ENCODE measurements at regions not wholly inside any gene's neighbourhood (a gene's known extent, or its start where the extent isn't known, plus 50 kb on each side); places are given as distances from the start of the nearest gene placed in this dataset.
"Not testable (repeated sequence)": the region's sequence is repeated elsewhere in the genome, so short reads cannot be mapped to it uniquely, and the experiment has no call there.

- TF ChIP-seq, protein P1, sequence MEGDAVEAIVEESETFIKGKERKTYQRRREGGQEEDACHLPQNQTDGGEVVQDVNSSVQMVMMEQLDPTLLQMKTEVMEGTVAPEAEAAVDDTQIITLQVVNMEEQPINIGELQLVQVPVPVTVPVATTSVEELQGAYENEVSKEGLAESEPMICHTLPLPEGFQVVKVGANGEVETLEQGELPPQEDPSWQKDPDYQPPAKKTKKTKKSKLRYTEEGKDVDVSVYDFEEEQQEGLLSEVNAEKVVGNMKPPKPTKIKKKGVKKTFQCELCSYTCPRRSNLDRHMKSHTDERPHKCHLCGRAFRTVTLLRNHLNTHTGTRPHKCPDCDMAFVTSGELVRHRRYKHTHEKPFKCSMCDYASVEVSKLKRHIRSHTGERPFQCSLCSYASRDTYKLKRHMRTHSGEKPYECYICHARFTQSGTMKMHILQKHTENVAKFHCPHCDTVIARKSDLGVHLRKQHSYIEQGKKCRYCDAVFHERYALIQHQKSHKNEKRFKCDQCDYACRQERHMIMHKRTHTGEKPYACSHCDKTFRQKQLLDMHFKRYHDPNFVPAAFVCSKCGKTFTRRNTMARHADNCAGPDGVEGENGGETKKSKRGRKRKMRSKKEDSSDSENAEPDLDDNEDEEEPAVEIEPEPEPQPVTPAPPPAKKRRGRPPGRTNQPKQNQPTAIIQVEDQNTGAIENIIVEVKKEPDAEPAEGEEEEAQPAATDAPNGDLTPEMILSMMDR (IDR thresholded peaks at IDR 0.05; ENCODE audit: control insufficient read depth, insufficient read depth, low read depth, low read length, missing control alignments) = no peak
- no peak overlapping the region for H3K4me3 ChIP-seq (ENCODE audit: control insufficient read depth, low read depth, low read length)
- DNase-seq (ENCODE audit: low read depth) = no peak
Observed at GRCh38 chr5:101539315-101539714, 636.2 kb upstream of the ST8SIA4 start.

- TF ChIP-seq, protein P1 (IDR thresholded peaks at IDR 0.05; ENCODE audit: control insufficient read depth, insufficient read depth, low read depth, low read length, missing control alignments) = no peak
- H3K4me3 ChIP-seq (ENCODE audit: control insufficient read depth, low read depth, low read length) = no peak overlapping the region
- DNase-seq (ENCODE audit: low read depth) = no peak
Observed at GRCh38 chr5:101535626-101536025, 632.5 kb upstream of the ST8SIA4 start.

DNA sequence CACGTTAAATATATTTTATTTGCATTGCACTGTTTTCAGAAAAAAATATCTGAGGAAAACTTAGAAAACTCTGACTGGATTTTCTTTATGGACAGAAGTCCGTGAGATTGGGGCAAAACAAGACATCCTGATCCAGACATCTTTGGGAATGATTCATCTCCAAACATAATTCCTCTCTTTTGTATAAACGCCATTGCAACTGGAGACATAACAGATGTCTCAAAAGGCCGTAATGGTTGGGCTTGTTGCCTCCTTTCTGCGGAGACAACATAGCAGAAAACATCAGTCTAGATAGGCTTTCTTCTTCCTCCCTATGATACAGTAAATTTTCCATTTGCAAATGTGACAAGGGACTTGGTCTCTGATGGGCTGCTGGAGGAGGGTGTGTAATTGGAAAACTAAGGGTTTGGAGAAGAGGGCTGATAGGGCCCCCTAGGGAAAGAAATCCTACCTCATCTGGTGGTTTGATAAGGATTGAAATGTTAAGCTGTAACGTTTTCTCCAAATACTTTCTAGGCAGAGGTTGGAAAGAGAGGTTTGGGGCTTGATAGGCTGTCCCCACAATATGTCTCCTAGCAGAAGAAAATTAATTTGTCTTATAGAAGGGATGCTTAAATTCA is 631.5 kb upstream of the ST8SIA4 start:
- TF ChIP-seq, protein P1 (IDR thresholded peaks at IDR 0.05; ENCODE audit: control insufficient read depth, insufficient read depth, low read depth, low read length, missing control alignments) = no peak
- no peak for DNase-seq (ENCODE audit: low read depth)
- no peak overlapping the region for H3K4me3 ChIP-seq (ENCODE audit: control insufficient read depth, low read depth, low read length)

DNA sequence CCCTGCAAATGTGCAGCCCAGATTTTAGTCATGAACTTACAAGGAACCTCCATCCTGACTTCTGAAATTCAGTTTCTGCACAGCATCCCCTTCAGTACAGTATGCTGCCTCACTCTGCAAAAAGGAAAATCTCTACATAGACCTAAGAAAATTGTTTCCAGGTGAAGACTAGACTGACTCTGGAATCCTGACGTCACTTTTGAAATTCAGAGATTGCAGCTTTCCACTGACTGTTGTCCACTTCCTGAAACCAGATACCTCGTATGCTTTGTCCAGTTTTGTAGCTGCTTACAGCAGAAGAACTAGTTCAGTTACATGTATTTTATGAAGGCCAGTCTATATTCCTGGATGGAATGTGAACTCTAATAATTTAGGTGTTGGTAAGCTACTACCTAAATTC is 629.3 kb upstream of the ST8SIA4 start:
- DNase-seq (ENCODE audit: low read depth) = no peak
- TF ChIP-seq, protein P1 (IDR thresholded peaks at IDR 0.05; ENCODE audit: control insufficient read depth, insufficient read depth, low read depth, low read length, missing control alignments) = no peak
- no peak overlapping the region for H3K4me3 ChIP-seq (ENCODE audit: control insufficient read depth, low read depth, low read length)

DNA sequence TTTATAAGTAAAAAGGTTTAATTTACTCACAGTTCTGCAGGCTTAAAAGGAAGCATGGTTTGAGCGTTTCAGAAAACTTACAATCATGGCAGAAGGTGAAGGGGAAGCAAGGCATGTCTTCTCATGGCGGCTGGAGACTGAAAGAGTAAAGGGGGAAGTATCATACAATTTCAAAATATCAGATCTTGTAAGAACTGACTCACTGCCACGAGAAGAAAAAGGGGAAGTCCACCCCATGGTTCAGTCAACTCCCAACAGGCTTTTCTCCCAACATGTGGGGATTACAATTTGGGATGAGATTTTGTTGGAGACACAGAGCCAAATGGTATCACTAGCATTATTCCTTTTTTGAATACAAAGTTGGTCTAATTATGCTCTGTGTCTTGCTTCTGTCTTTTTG is 627.9 kb upstream of the ST8SIA4 start:
- DNase-seq (ENCODE audit: low read depth) = no peak
- no peak overlapping the region for H3K4me3 ChIP-seq (ENCODE audit: control insufficient read depth, low read depth, low read length)
- TF ChIP-seq, protein P1 (IDR thresholded peaks at IDR 0.05; ENCODE audit: control insufficient read depth, insufficient read depth, low read depth, low read length, missing control alignments) = no peak

GRCh38 chr5:101529094-101529493 is 626.0 kb upstream of the ST8SIA4 start:
- not testable (repeated sequence) for H3K4me3 ChIP-seq (ENCODE audit: control insufficient read depth, low read depth, low read length); DNase-seq (ENCODE audit: low read depth)

- no peak overlapping the region for H3K4me3 ChIP-seq (ENCODE audit: control insufficient read depth, low read depth, low read length)
- no peak for DNase-seq (ENCODE audit: low read depth)
- TF ChIP-seq, protein P1 (IDR thresholded peaks at IDR 0.05; ENCODE audit: control insufficient read depth, insufficient read depth, low read depth, low read length, missing control alignments) = no peak
Observed at GRCh38 chr5:101520417-101520816, 617.3 kb upstream of the ST8SIA4 start.

All from AG09309 (cell line).